Stimulated activated CD4-positive, alpha-beta T cell treated with anti-CD3 and anti-CD28 coated beads, Interleukin-1b, Interleukin-23, amount 100 ng/mL, for 48 hours (primary cell): ENCODE measurements at regions not wholly inside any gene's neighbourhood (a gene's known extent, or its start where the extent isn't known, plus 50 kb on each side); places are given as distances from the start of the nearest gene placed in this dataset.
"Not testable (repeated sequence)": the region's sequence is repeated elsewhere in the genome, so short reads cannot be mapped to it uniquely, and the experiment has no call there.

Source experiments
- DNase-seq: peaks from one replicate; pipeline ENCODE4 v3.0.0-alpha.2; 2020

DNA sequence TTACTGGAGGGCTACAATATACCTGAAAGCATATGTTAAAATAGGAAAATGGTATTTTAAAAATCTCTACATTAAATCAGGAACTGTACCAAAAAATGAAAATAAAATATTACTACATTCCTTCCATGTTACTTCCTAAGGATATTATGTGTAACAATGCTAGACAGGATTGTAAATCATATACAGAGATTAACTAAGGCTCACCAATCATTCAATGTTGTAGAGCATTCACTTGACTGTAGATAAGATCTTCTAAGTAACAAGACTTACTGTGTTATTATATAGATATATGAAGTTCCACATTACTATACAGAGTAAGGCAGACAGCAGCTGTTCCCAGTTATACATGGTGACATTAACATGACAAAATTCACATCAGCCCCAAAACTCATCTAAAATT, 1919.1 kb upstream of the CDH9 start:
- no peak for DNase-seq

DNA sequence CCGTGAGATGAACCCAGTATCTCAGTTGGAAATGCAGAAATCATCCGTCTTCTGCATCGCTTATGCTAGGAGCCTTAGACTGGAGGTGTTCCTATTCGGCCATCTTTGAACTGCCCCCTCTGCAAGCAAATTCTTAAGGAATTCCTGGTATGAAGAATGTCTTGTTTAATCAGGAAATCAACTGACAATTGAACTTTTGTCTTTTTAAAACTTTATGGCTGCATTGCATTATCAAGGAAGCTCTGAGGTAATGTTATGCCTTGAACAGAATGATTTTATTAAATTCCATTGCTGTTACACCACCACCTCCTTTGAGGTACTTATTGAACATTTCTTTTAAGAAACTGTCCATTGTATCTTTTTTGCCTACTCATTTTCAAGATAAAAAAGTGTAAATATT, 1915.7 kb upstream of the CDH9 start:
- DNase-seq, result no peak

- no peak for DNase-seq
These were observed 1909.5 kb upstream of the CDH9 start for GRCh38 chr5:28947865-28948264.

DNA sequence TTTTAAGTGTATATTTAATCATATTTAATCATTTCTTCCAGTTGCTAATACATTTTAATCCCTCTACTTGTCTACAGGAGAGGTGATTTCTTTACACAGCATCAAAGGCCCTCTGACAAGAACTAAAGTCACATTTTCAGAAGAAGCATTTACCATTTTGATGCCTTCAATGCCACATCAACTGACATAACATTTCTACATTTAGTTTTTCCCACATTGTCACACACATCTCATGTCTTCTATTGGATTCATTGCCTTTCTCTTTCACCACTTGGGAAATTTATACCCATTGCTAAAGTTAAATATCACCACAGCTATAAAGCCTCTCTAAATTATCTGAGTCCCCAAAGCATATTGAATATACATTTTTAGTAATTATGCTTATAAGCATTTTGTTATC, 1907.5 kb upstream of the CDH9 start:
- no peak for DNase-seq

- DNase-seq, result not testable (repeated sequence)
These were observed 1891.0 kb upstream of the CDH9 start for GRCh38 chr5:28929366-28929765.

- not testable (repeated sequence) for DNase-seq
These were observed 1890.0 kb upstream of the CDH9 start for GRCh38 chr5:28928327-28928790.

DNA sequence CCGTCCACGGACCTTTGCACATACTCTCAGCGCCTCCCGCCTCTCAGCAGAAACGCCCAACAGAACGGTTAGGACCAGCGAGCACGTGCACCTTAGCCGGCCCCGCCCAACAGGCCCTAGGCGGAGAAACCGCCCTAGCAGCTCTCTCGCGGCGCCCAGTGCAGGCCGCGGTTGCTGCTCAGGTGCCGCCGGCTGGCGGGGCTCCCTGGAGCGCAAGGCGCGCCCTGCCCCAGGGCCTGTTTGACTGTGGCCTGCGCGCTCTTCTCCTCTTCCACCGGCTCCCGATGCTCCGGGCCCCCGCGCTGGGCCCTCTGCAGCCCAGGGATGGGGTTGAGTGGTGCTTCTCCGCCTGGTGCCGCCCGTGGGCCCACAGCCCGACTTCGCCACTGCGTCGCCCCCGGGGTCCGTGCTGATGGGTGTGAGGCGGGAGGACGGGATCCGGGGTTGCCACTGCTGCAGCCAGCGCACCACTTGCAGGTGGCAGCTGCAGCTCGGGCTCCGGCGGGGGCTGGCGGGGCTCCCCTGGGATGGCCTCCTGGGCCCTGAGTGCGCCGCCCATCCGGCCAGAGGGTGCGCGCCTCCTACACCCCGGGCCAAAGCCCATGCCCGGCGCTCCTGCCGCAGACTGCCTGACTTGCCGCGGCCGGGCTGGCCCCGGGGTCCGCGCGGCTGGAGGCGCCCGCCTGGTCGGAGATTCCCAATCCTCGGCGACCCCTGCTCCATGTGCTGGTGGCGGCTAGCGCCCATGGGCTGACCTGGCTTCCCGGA, 1889.4 kb upstream of the CDH9 start:
- no peak for DNase-seq

DNA sequence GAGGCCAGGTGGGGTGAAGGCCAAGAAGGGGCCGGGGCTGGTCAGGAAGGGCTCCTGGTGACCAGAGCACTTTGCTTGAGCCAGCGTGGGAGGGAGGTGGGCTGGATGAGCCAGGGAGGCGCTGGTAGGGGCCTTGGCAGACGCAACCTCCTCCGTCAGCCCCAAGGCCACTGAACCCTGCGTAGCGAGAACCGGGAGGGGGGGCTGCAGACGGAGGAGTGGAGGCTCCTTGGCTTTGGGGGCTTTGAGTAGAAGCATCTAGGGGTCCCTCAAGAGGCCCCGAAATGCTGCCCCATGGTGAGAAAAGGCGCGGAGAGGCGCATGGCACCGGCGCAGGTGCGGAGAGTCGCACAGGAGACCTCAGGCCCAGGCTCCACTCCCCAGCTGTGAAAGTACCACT, 1888.0 kb upstream of the CDH9 start:
- no peak for DNase-seq

DNA sequence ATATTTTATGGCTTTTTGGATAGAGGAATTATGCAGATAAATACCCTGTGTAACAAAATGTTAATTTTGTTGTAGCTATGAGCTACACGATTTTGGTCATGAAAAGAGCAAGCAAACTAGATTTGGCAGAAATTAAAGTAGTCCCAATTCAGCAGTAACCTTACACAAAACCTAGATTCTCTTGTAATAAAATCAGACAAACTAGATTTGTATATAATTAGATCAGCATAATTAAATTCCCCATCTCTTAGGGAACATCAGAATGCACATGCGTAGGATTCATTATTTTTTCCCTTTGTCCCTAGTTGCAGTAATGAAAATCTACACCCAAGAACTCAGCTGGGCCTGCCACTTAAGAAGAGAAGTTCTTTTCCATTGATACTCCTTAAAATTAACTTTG, 1879.2 kb upstream of the CDH9 start:
- DNase-seq, result no peak

- no peak for DNase-seq
These were observed 1875.9 kb upstream of the CDH9 start for GRCh38 chr5:28914297-28914696.

DNA sequence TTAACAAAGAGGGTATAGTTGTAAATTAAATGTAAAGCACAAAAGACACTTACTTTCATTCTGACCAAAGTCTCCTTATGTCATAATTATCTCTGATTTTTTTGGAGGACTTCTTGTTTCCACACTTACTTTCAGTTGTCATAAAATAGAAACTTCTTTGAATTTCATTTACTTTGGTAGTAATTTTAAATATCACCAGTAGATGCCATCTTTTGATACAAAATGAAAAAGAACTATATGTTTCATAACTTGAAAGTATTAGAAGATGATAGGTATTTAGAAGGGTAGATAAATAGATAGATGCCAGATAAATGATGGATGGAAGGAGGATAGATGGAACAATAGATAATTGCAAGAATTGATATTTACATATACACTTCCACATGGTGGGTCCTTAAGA, 1865.3 kb upstream of the CDH9 start:
- no peak for DNase-seq

DNA sequence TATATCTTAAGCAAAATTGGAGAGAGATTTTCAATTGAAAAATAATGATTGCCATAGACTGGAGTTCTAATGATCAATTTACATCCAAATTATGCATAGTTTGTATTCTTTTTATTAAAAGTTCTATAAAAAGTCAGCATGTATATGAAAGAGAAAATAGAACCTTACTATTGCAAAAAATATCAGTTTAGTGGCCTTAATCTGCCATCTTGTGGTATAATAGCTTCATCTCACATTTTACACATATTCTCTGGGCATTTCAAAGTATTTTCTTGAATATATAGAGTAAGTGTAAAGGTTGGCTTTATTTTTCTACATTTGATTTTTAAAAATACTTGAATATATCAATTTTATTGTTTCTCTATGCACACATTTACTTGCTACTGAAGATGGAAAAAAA, 1858.6 kb upstream of the CDH9 start:
- no peak for DNase-seq

- DNase-seq, result no peak
These were observed 1842.5 kb upstream of the CDH9 start for GRCh38 chr5:28880936-28881335.

- no peak for DNase-seq
These were observed 1838.7 kb upstream of the CDH9 start for GRCh38 chr5:28877050-28877449.

DNA sequence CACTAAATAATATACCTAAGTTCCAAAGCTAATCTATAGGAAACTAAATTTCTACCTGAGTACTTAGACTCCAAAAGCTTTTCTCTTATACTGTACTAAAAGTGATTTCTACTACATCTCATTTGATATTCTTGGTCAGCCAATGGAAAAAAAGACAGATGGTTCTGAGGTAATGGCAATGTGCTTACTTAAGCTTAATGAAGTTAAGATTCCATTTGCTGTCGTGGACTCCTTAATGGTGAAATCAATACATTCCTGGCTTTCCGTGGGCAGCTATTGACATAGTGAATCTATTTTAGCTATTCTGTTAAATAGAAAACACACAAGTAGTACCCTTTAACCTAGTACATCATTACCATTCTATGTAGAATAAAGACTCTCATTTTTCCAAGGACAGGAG, 1825.6 kb upstream of the CDH9 start:
- no peak for DNase-seq

GRCh38 chr5:28862860-28863196, 1824.4 kb upstream of the CDH9 start:
- DNase-seq, result no peak

- DNase-seq, result no peak
These were observed 1823.9 kb upstream of the CDH9 start for GRCh38 chr5:28862137-28862859.

- no peak for DNase-seq
These were observed 1817.2 kb upstream of the CDH9 start for GRCh38 chr5:28855626-28856025.

DNA sequence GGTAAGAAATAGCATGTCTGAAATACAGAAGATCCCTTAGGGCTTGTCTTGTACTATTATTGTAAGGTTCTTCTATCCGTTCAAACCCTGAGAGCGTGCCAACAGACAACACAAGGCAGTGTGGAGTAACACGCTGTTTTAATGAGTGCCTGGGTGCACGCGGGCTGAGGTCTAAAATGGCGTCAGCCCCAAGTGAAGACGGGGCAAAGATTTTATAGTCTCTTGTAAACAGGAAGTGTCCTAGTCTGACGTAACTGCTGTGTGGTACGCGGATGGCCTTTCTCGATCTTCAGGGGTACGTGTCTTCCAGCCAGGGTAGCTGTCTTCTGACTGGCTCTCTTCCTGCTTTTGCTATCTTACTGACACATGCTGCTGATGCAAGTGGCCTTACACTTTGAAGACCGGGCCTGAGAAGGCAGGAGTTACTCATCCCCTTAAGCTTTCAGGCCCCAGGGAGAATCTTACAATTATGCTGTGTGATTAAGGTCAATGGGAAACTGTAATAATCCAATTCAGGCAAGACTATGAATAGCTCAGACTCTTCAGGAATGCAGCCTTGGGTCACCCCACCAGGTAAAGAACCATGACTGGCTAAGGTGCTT, 1812.0 kb upstream of the CDH9 start:
- DNase-seq, result no peak

GRCh38 chr5:28831042-28831441, 1792.7 kb upstream of the CDH9 start:
- DNase-seq, result no peak

DNA sequence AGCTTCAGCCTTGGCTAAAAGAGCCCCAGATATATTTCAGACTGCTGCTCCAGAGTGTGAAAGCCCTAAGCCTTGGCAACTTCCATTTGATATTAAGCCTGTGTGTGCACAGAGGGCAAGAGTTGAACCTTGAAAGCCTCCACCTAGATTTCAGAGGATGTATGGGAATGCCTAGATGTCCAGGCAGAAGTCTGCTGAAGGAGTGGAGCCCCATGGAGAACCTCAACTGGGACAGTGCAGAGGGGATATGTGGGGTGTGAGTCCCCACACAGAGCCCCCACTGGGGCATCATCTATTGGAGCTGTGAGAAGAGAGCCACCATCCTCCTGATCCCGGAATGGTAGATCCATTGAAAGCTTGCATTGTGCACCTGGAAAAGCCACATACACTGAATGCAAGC, 1784.8 kb upstream of the CDH9 start:
- DNase-seq, result no peak

DNA sequence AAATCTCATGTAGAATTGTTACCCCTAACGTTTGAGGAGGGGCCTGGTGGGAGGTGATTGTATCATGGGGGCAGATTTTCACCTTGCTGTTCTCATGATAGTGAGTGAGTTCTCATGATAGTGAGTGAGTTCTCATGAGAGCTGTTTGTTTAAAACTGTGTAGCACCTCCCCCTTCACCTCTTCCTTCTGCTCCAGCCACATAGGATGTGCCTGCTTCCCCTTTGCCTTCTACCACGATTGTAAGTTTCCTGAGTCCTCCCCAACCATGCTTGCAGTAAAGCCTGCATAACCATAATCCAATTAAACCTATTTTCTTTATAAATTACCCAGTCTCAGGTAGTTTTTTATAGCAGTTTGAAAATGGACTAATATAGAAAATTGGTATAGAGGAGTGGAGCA, 1783.7 kb upstream of the CDH9 start:
- DNase-seq, result no peak

DNA sequence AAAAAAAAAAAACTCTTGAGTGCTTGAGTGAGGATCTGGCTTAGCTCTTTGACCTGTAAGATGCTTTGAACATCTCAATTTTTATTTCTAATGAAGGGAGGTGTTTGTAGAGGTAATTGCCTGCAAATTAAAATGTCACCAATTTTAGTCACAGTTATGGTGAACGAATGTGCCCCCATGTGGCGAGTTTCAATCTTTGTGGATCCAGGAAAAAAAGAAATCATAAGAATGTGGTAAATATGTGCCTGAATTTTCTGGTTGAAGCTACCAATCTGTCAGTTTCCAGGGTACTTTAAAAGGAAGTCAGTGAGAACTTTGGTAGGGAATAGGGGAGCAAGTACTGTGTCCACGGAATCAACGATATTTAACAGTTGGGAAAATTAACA, 1772.4 kb upstream of the CDH9 start:
- no peak for DNase-seq
